NCI-H1092 treated with DMSO at 0.1 percent for 48 hours (cell line): ENCODE measurements at regions not wholly inside any gene's neighbourhood (a gene's known extent, or its start where the extent isn't known, plus 50 kb on each side); places are given as distances from the start of the nearest gene placed in this dataset.
A peak's percentile ranks its signal among the peaks of the same experiment; 100 is the strongest.
"Not testable (repeated sequence)": the region's sequence is repeated elsewhere in the genome, so short reads cannot be mapped to it uniquely, and the experiment has no call there.

Experiments
- DNase-seq: peaks from one replicate; lab custom pipeline; 2025; lab: John Stamatoyannopoulos, UW

DNA sequence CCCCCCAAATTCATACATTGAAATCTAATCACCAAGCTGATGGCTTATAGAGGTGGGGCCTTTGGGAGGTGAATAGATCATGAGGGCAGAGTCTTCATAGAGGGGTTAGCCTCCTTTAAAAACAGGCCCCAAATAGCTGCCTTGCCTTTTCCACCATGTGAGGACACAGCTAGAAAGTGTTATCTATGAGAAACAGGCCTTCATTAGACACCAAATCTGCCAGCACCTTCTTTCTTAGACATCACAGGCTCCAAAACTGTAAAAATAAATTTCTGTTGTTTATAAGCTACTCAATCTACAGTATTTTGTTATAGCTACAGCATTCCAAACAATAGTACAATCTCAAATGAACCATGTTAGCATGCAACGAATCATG is 459.3 kb upstream of the GCFC2 start:
- no peak for DNase-seq

DNA sequence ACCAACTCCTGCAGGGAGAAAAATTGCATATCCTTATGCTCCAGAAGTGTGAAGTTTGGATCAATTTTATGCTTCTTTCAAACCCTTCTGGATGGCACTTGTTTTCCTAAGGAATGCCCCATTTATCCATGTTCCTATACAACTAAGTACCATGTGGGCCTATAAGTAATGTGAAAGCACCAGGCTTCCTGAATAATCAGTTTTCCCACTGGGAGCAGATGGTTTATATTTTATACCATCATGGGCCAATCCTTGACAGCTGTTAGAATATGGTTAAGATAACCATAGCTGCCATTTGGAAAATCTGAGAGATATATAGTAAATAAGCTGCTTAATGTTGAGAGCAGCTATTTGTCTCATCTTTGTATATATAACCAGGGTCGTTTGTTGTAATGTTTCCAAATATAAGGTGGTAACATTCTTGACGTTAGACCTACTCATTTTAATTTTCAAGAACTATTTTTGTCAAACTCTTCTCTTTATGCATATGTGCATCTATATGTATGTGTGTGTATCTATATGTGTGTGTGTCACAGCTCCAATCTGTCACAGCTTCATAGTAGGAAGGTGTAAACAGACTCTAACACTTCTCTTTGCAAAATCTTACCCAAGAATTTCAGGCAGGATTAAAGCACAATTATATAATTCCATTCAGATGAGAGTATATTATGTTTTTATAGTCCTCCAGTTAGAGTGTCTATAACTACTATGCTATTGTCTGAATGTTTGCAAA is 458.7 kb upstream of the GCFC2 start:
- no peak for DNase-seq

GRCh38 chr2:76163860-76164259 is 453.1 kb upstream of the GCFC2 start:
- no peak for DNase-seq

- DNase-seq = no peak
Measured at GRCh38 chr2:76160670-76161069, 450.0 kb upstream of the GCFC2 start.

GRCh38 chr2:76159042-76159648 is 448.4 kb upstream of the GCFC2 start:
- no peak for DNase-seq

DNA sequence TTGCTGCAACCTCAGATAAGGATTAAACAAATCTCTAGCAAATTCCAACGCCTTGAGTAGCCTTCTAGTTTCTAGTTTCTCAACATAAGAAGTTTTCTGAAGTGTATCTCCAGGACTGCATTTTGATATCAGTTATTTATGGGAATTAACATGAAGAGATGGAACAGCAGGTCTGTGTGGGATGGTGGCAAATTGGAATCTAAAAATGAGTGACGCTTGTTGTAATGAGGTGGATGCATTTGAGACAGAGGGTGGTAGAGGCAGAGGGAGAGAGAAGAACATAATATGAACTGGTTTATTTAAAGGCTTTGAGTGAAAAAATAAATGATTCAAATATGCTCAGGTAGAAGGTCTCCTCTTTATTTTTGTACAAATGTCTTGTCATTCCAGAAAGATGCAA is 446.8 kb upstream of the GCFC2 start:
- no peak for DNase-seq

- no peak for DNase-seq
Measured at GRCh38 chr2:76154981-76155380, 444.3 kb upstream of the GCFC2 start.

- DNase-seq = no peak
Measured at GRCh38 chr2:76149846-76150245, 439.1 kb upstream of the GCFC2 start.

- DNase-seq = not testable (repeated sequence)
Measured at GRCh38 chr2:76139303-76139702, 428.6 kb upstream of the GCFC2 start.

DNA sequence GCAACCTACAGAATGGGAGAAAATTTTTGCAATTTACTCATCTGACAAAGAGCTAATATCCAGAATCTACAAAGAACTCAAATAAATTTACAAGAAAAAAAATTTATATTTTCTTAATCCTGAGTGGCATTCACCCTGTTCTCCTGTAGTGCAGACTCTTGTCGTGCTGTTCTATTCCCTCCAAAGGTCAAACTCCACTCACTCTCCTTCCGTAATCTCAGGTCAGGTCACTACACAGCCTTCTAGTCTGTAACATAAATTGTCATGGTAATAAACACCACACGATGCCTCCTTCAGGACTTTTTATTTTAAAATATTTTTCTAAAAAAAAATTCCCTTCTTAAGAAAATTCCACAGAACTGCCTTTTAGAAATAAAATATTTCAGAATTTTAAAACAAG is 417.9 kb upstream of the GCFC2 start:
- no peak for DNase-seq

- DNase-seq = no peak
Measured at GRCh38 chr2:76120176-76120575, 409.5 kb upstream of the GCFC2 start.

DNA sequence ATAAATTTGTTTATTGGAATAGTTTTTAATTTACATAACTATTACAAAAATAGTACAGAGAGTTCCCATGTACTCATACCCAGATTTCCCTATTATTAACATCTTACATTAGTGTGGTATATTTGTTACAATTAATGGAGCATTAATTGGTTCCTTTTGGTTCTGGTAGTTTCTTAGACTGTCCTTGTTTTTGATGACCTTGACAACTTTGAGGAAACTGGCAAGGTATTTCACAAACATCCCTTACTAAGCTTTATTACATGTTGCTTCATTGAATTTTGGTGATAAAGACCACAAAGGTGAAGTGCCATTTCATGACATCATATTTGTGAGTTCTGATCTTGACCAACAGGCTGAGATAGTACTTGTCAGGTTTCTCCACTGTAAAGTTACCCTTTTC is 379.0 kb upstream of the GCFC2 start:
- DNase-seq = no peak

GRCh38 chr2:76083248-76083647 is 372.5 kb upstream of the GCFC2 start:
- no peak for DNase-seq

- DNase-seq = no peak
Measured at GRCh38 chr2:76082509-76082908, 371.8 kb upstream of the GCFC2 start.

DNA sequence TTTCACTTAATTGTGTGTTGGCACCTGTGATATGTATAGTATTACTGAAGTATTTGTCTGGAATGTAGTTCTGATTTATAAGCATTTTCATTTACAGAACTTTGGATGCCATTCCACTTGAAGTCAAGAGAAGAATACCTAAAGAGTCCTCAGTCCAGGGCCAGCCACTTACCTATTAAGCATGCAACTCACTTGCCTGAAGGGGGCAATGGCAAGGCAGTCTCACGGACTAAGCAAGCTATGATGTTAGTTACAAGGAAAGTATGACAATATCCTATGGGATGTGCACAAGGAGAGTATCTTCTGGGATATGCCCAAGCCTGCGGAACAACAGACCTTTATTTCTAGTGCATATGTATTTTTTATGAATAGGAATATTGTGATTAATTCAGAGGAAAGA is 369.4 kb upstream of the GCFC2 start:
- DNase-seq = no peak

GRCh38 chr2:76075126-76075525 is 364.4 kb upstream of the GCFC2 start:
- DNase-seq = peak; percentile 35

DNA sequence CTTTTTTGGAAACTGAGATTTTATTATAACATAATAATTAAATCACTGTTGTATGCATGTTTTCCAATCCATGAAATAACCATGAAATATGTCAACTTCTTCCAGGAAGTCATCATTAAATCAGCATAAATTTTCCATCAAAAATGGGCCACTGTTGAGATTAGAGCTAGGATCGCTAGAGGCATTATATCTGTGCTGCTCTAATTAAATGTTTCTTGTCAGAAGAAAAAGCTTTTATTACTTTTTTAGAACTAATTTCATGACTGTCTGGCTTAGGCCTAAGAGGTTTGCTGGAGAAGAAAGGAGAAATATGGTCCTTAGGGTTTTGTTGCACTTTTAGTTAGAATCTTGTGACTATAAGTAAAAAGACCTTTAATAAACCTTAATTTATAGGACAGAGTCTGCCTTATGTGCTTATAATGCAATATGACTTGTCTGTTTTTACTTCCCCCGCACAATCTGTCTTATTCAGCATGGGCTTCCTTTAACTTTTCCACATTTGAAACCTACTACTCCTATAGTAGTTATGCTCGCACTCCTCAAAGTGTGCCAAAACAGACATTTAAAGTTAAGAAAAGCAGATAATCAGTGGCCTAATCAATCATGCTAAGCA is 363.4 kb upstream of the GCFC2 start:
- DNase-seq = no peak

- no peak for DNase-seq
Measured at GRCh38 chr2:76050196-76050595, 339.5 kb upstream of the GCFC2 start.

DNA sequence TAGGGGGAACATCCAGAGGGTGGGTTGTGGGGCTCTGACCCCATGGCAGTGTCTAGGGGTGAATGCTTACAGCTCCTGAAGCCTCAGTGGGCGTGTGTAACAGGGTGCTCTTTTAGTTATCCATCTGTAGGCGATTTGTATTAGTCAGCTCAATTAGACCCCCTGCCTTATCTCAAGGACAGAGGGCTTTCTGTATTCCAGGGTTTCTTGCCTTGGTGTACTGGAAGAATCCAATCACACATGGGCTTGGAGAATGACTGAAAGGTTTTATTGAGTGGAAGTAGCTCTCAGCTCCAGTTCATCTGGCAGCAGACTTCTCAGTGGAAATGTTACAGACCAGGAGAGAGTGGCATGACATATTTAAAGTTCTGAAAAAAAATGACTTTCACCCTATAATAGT is 334.0 kb upstream of the GCFC2 start:
- no peak for DNase-seq

- DNase-seq = no peak
Measured at GRCh38 chr2:76039505-76039904, 328.8 kb upstream of the GCFC2 start.

DNA sequence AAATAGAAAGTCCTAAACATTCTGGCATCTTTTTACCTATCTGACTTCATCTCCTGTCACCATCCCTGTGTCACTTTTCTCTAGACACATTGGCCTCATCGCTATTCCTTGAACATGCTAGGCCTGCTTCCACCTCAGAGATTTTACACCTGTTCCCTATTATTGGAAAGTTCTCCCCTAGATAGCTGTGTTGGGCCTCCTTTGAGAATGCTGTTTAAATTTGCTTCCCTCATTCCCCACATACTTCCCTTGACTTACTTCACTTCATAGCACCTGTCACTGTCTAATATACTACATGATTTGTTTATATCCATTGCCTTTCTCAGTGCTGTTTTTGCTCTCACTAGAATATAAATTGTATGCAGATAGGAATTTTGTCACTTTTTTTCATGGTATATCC is 317.0 kb upstream of the GCFC2 start:
- DNase-seq = no peak

DNA sequence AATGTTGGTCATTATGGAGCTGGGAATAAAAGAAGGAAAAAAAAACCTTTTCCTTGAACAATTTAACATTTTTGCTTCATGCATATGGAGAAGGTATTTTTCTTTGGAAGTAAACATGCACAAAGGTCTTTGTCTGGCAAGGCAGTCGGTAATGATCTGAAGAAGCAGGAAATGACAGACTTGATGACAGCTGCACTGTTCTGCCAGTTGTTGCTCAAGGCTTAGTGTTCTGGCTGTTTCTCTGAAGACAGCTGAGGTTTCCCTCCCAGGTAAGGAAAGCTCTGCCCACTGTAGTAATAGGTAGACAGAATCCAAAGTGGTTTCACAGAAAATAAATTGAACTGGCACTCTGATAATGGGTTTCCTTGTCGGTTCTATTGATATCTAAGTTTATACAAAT is 308.4 kb upstream of the GCFC2 start:
- no peak for DNase-seq

GRCh38 chr2:76009484-76009883 is 298.8 kb upstream of the GCFC2 start:
- DNase-seq = no peak
